ENCODE measurements at regions not wholly inside any gene's neighbourhood (a gene's known extent, or its start where the extent isn't known, plus 50 kb on each side); places are given as distances from the start of the nearest gene placed in this dataset.

DNA sequence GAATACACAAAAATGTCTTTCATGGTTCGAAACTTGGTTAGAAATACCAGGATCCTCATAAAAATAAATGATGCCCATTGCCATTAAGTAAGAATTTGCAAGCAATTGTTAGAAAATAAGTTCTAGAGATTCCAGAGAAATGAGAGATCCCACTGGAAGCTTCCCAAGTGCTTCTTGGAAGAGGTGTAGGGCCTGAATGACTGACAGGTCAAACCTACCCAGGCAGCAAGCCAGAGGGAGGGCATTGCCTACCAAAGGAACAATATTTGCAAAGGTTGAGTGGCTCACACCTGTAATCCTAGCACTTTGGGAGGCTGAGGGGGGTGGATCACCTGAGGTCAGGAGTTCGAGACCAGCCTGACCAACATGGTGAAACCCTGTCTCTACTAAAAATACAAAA, 777.0 kb upstream of the WWC1 start:
- H3K4me1 Mint-ChIP-seq = no peaks in the 10 kb centered on the region
- H3K36me3 Mint-ChIP-seq = peaks cover 2% of the 10 kb centered on the region
- no peak overlapping the region for H3K4me3 Mint-ChIP-seq
- H3K27me3 Mint-ChIP-seq = no peaks in the 10 kb centered on the region
- H3K27ac Mint-ChIP-seq = no peak overlapping the region
- peaks cover 17% of the 10 kb centered on the region for H3K9me3 Mint-ChIP-seq

DNA sequence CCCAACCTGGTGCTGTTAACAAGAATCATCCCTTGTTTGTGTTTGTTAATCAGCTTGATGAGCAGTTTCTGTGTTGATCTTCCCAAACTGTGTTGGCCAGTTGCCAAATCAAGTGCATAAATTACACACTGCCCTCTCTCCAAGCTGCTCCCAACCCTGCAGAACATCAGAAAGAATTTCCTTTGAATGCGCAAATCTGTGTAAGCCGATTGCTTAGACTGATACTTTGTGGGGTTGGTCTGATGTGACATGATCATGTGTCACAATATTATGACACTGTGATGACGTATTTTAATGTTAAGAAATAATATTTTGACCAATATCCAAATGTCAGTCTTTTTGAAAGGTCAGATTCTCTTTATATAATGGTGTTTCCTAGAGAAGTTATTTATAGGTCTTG, 766.4 kb upstream of the WWC1 start:
- Mint-ChIP-seq H3K4me1 (no peaks in the 10 kb centered on the region), H3K27me3 (no peaks in the 10 kb centered on the region), H3K27ac (no peak overlapping the region), H3K9me3 (peaks cover 4% of the 10 kb centered on the region), H3K36me3 (no peaks in the 10 kb centered on the region), H3K4me3 (no peak overlapping the region)

DNA sequence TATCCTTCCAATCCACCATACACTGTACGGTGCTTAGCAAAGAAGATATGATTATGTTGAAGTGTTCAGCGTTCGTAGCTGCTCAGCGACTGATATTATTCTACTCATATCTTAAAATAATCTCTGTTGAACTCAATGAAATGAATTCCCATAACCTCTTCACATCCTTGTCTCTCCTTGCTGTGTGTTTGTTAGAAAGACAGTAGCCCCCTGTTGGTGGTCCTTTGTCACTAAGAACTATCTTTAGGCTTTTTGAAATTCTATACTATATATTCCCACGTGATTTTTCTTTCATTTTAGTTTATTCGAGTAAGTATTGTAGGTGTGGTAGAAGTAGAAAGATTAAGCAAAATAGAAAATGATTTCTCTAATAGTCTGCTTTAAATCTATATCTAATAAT, 762.8 kb upstream of the WWC1 start:
- no peaks in the 10 kb centered on the region for H3K27me3 Mint-ChIP-seq
- H3K4me1 Mint-ChIP-seq = no peaks in the 10 kb centered on the region
- H3K9me3 Mint-ChIP-seq = peaks cover 5% of the 10 kb centered on the region
- H3K36me3 Mint-ChIP-seq = no peaks in the 10 kb centered on the region
- H3K4me3 Mint-ChIP-seq = no peak overlapping the region
- H3K27ac Mint-ChIP-seq = no peak overlapping the region

DNA sequence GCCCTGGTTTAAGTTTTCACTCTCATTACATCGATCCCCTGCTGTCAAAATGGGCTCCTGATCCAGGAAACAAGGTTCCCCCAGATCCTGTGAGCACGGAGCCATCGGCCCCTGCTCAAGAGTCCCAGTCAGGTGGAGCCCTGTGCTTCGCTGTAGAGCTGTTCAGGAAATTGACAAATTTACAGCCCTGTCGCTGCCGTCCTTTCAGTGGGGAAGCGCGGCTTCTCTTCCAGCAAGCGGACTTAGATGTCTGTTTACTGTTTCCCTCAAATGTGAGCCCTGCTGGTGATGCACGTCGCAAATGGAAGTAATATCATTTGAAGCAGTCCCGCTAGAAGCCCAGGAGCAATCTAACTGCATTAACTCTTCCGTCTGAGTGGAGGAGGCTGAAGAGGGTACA, 760.9 kb upstream of the WWC1 start:
- Mint-ChIP-seq H3K27me3 (no peaks in the 10 kb centered on the region), H3K9me3 (peaks cover 5% of the 10 kb centered on the region), H3K36me3 (no peaks in the 10 kb centered on the region), H3K4me3 (no peak overlapping the region), H3K4me1 (no peaks in the 10 kb centered on the region), H3K27ac (no peak overlapping the region)

DNA sequence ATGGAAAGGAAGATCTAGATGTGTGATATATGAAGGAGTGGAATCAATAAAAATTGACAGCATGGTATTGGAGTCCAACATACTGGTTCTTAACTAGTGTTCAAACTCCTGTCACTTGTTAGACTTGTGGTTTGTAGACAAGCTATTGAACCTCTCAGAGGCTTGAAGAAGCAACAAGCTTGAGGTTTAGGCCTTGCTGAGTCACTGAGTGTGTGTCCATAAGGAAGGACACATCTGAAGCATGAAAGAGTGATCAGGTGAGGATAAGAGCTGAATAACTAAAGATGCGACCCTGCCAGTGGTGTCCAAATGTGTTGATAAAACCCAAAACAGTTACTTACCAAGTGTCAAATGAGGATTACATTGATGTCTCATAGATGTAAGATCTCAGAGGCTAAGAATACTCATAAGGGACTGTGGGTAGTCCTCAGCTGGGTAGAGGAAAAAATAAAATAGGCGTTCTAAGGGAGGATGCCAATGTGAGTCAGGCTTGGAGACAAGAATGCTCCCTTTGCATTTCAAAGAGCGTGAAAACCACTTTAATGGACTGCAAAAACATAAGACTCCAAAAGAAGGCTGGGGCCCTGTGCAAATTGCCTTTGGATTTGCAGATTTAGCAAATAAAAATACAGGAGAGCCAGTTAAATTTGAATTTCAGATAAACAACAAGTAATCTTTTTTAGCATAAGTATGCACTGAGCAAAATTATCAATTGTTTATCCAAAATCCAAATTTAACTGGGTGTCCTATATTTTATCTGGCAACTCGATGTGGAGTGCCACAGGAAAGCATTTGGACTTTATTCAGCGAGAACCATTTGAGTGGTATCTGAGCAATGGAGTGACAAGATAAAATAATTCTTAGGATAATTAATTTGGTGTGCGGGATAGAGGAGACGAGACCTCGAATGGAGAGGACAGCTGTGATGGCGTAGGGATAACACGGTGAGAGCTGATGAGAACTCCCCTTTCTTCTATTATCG, 757.3 kb upstream of the WWC1 start:
- Mint-ChIP-seq H3K4me1 (no peaks in the 10 kb centered on the region), H3K36me3 (no peaks in the 10 kb centered on the region), H3K27ac (no peak overlapping the region), H3K4me3 (no peak overlapping the region), H3K9me3 (peaks cover 6% of the 10 kb centered on the region), H3K27me3 (no peaks in the 10 kb centered on the region)

DNA sequence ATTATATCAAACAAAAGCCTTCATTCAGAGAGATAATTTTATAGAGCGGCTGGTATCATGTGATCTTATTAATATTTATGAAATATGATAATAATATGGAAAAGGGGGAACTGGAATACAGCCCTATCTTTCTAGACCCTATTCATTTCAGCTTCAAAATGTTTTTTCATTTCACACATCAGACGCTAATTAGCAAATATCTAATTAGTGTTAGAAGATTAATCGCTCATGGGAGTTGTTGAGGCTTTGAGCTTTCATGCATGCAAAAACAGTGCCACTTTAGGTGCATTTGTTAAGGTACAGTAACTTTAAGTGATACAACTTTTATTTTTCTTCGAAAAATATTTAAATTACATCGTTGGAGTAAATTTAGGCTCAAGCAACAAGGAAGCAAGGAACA, 751.7 kb upstream of the WWC1 start:
- peaks cover 6% of the 10 kb centered on the region for H3K9me3 Mint-ChIP-seq
- no peak overlapping the region for H3K4me3 Mint-ChIP-seq
- no peaks in the 10 kb centered on the region for H3K36me3 Mint-ChIP-seq
- no peaks in the 10 kb centered on the region for H3K27me3 Mint-ChIP-seq
- no peaks in the 10 kb centered on the region for H3K4me1 Mint-ChIP-seq
- H3K27ac Mint-ChIP-seq = no peak overlapping the region

DNA sequence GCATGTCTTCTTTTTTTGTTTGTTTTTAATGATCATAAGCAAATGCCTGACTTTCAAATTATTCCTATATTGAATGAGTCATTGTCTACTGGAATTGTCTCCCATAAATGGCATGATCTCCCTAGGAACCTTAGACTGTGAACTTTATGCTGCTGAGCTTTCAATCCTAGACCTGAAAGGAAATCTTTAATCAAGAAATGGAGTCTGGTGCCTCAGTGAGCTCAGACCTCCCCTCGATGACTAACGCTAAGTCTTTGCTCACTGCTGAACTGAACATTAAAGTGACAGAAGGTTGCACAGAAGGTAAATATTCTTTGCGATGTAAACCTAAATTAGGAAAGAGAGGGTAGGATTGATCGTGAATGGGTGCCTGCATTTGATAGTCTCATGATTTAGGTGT, 745.2 kb upstream of the WWC1 start:
- Mint-ChIP-seq H3K27ac (no peak overlapping the region), H3K4me3 (no peak overlapping the region), H3K36me3 (no peaks in the 10 kb centered on the region), H3K9me3 (no peaks in the 10 kb centered on the region), H3K27me3 (no peaks in the 10 kb centered on the region), H3K4me1 (no peaks in the 10 kb centered on the region)

DNA sequence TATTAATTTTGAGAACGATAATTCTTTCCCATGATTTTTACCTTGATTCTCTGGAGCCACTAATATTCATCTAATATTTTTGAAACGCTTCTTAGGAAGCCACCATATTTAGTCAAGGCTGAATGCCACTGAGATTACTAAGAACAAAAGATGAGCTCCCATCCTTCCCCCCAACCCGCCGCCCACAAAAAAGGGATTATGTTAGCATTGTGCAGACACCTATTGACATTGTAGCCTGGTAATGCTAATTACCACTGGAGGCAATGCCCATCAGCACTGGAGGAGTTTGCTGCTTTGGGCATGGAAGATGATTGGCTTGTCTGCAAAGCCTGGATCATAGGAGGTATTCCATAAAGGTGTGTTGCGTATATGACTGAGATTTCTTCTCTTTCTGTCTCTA, 739.1 kb upstream of the WWC1 start:
- no peaks in the 10 kb centered on the region for H3K27me3 Mint-ChIP-seq
- H3K27ac Mint-ChIP-seq = no peak overlapping the region
- no peaks in the 10 kb centered on the region for H3K36me3 Mint-ChIP-seq
- H3K9me3 Mint-ChIP-seq = no peaks in the 10 kb centered on the region
- no peaks in the 10 kb centered on the region for H3K4me1 Mint-ChIP-seq
- no peak overlapping the region for H3K4me3 Mint-ChIP-seq

DNA sequence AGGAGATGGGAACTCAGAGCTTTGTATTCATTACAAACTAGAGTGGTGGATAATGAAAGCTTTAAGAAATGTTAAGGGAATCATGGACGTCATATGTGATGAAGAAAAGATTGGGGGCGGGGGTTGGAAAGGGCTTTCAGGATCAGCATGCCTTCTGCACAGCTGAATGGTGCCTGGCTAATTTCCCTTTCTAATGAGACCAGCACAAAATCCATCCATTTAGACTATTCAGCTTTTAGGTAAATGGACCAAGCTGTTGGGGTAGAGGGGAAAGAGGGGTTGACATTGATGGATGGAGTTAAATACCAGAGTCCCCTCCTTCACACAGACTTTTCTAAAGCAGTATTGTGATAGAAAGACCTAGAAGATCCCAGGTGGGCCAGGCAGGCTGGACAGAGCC, 737.9 kb upstream of the WWC1 start:
- Mint-ChIP-seq H3K36me3 (no peaks in the 10 kb centered on the region), H3K9me3 (no peaks in the 10 kb centered on the region), H3K27me3 (no peaks in the 10 kb centered on the region), H3K27ac (no peak overlapping the region), H3K4me3 (no peak overlapping the region), H3K4me1 (no peaks in the 10 kb centered on the region)

DNA sequence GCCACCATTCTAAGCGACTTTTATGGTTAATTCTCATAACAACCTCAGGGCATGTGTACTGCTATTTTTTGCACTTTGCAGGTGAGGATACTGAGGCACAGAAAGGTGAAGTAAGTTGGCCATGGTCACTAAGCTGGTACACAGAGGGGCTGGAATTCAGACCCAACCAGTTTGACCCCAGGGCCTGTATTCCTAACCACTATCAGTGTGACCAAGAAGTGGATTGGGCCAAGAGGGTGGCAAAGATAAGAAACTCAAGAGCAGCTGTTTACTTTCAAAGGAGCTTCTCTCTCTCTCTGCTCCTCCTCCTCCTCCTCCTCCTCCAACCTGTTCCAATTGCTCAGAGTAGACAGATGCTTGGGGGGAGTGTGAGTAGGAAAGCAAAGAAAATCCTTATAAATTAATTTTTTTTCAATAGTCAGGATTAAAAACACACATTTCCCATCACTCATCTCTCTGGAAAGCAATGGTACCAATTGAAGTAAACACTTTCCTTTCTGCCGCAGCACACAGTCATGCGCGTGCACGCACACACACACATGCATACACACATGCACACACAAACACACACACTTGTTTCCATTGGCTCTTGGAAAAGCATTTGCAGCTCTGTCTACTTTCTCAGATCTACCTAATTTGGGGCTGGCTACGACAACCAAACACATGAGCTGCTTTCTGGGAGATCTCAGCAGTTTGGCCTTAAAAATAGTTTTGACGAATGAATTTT, 736.7 kb upstream of the WWC1 start:
- Mint-ChIP-seq H3K27me3 (no peaks in the 10 kb centered on the region), H3K36me3 (no peaks in the 10 kb centered on the region), H3K27ac (no peak overlapping the region), H3K9me3 (no peaks in the 10 kb centered on the region), H3K4me1 (no peaks in the 10 kb centered on the region), H3K4me3 (no peak overlapping the region)

DNA sequence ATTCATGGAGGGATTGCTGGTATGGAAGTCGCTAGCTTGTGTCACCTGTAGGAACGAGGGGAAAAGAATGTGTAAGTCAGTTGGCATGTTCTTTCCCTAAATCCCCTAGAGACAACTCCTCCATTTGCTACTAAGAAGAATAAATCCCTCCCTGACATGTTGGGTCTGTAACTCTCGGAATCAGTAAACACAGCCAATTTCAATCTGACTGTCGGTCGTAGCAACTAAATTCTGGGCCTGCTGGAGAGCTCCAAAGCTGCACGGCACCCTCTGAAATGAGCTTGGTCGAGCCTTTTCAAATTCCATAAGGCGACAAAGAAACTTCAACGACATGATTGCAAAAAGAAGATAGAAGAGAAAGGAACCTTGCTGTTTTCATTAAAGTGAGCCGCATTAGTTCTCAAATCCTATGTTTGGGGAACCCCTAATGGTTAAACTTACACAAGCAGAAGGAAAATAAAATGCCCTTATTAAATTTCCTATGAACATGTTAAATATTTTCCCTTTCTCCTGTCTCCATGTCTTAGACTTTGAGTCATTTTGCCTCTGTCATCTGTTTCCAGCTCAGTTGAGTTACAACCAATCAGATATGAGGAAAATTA, 735.8 kb upstream of the WWC1 start:
- Mint-ChIP-seq H3K4me1 (no peaks in the 10 kb centered on the region), H3K27ac (no peak overlapping the region), H3K9me3 (no peaks in the 10 kb centered on the region), H3K27me3 (no peaks in the 10 kb centered on the region), H3K36me3 (no peaks in the 10 kb centered on the region), H3K4me3 (no peak overlapping the region)

DNA sequence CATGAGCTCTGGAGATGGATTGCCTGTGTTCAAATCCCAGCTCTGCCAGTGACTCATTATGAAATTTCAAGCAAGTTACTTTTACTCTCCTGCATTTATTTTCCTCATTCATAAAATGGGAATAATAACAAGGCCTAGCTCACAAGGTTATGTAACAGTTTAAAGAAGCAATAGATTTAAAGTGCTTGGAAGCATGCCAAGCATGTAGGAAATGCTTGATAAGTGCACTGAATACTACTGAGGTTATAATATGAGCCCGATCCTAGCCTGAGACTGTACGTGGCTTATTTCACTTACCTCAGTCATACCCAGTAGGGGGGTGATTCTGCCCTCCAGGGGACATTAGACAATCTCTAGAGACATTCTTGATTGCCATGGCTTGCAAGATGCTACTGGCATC, 734.1 kb upstream of the WWC1 start:
- Mint-ChIP-seq H3K9me3 (no peaks in the 10 kb centered on the region), H3K27ac (no peak overlapping the region), H3K4me3 (no peak overlapping the region), H3K36me3 (no peaks in the 10 kb centered on the region), H3K4me1 (no peaks in the 10 kb centered on the region), H3K27me3 (no peaks in the 10 kb centered on the region)

DNA sequence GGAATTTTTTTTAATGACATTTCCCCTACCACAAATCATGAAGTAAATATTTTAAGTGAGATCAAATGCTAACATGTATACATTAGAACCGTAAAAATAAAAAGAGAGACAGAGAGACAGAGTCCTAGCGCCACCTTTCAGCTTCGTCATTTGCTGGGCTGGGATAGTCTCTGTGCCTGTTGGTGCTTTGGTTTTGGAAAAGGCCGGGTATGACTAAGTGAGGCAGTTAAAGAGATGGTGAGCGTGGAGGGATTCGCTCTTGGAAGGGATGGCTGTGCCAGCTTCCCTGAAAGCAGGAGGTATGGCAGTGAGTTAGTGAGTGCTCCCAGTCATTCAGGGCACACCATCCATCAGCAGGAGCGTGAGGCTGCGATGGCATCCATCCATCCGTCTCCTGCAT, 729.6 kb upstream of the WWC1 start:
- Mint-ChIP-seq H3K4me1 (no peaks in the 10 kb centered on the region), H3K9me3 (no peaks in the 10 kb centered on the region), H3K4me3 (no peak overlapping the region), H3K27ac (no peak overlapping the region), H3K36me3 (no peaks in the 10 kb centered on the region), H3K27me3 (no peaks in the 10 kb centered on the region)

DNA sequence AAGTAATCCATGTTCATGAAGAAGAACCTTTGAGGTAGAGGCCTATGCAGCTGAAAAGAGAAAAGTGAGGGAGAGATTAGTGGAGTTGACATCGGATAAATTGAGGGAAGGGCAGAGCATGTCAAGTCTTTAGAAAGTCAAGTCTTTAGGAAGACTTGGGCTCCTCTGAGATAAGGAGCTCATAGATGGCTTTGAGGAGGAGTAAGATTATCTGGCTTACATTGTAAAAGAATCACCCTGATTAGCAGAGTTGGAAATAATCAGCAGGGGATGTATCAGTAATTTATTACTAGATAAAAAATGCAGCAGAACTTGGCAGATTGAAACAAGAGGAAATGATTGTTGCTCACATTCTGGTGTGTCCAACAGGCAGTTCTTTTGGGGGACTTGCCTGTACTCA, 727.2 kb upstream of the WWC1 start:
- no peaks in the 10 kb centered on the region for H3K27me3 Mint-ChIP-seq

DNA sequence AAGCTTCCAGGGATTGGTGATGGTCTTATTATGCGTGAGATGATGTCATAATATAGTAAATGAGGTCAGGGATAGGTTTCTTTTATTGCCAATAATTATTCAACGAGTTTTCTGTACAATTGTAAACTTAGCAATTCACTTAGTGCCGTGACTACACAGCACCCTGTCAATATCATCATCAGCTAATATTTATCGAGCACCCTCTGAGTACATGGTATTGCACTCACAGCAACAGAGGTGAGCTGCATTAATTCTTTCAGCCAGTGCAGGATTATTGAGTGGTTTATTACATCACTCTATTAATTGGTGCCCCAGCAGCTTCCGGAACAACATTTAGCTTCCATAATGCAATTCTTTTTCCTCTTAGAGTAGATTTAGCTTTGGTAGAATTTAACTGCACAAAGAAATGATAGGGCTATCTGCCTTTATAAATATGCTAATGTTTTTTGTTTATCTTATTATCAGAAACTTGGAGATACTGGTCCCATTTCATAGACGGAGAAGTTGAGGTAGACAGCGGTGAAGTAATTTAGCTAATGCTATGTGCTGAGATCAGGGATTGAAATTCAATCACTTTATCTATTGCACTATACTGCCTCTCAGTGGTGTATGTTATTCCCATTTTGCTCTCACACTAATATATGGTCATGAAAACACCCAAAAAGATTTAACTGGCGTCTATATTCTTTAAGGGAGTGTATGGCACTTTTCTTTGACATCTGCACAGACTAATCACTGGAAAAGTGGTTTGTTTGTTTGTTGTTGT, 726.1 kb upstream of the WWC1 start:
- no peaks in the 10 kb centered on the region for H3K36me3 Mint-ChIP-seq
- no peaks in the 10 kb centered on the region for H3K4me1 Mint-ChIP-seq
- H3K27ac Mint-ChIP-seq = no peak overlapping the region
- no peaks in the 10 kb centered on the region for H3K9me3 Mint-ChIP-seq
- H3K27me3 Mint-ChIP-seq = peaks cover 2% of the 10 kb centered on the region
- H3K4me3 Mint-ChIP-seq = no peak overlapping the region

More for the DNA sequence above, 727.2 kb upstream of the WWC1 start:
- H3K4me1 Mint-ChIP-seq = no peaks in the 10 kb centered on the region
- no peaks in the 10 kb centered on the region for H3K9me3 Mint-ChIP-seq
- H3K36me3 Mint-ChIP-seq = no peaks in the 10 kb centered on the region
- H3K27ac Mint-ChIP-seq = no peak overlapping the region
- H3K4me3 Mint-ChIP-seq = no peak overlapping the region
